NT2/D1 (cell line): ENCODE measurements at regions not wholly inside any gene's neighbourhood (a gene's known extent, or its start where the extent isn't known, plus 50 kb on each side); places are given as distances from the start of the nearest gene placed in this dataset.

Experiments
- SUZ12 ChIP-seq: IDR thresholded peaks from 2 replicates; pipeline ENCODE4 v1.6.1; 2011; ENCODE audit not compliant: insufficient read length, insufficient read depth; ENCODE audit errors: extremely low read depth
- YY1 ChIP-seq: IDR thresholded peaks from 2 replicates; pipeline ENCODE4 v1.6.1; 2011; ENCODE audit not compliant: insufficient read length, insufficient read depth
- ZNF274 ChIP-seq: IDR thresholded peaks from 2 replicates; pipeline ENCODE4 v1.6.1; 2011; ENCODE audit warnings: mild to moderate bottlenecking, low read depth, low read length

GRCh38 chr1:214224611-214225354 lies 56.2 kb upstream of the SMYD2 start:
- TF ChIP-seq YY1 (no peak), ZNF274 (no peak), SUZ12 (no peak)
